ENCODE measurements at regions not wholly inside any gene's neighbourhood (a gene's known extent, or its start where the extent isn't known, plus 50 kb on each side); places are given as distances from the start of the nearest gene placed in this dataset.

DNA sequence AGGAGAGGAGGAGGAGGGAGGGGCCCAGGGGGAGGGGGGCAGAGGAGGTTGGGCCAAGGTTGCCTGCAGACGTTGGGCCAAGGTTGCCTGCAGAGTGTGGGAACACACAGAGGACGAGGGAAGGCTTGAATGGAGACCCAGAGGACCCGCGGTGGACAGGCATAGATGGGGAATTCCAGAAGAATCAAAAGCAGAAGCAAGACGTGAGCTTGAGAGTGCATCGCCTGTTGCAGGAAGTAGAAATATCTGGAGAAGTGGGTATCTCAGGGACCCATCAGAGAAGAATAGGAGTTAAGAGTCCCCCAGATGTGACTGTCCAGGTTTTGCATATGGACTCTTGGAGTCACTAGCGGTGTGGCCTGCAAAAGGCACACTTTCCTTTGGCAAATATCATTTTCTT, 670.2 kb downstream of the TBC1D22A start:
- no peak for FAIRE-seq
- TF ChIP-seq POLR2A (IDR thresholded peaks at IDR 0.05; ENCODE audit: low read depth, low read length) (no peak), PAX5 (IDR thresholded peaks at IDR 0.05; ENCODE audit: insufficient read depth, low read length, severe bottlenecking) (no peak), POU2F2 (IDR thresholded peaks at IDR 0.05; ENCODE audit: low read depth, low read length) (no peak), TAF1 (IDR thresholded peaks at IDR 0.05; ENCODE audit: low read depth, low read length) (no peak), POLR2AphosphoS5 (IDR thresholded peaks at IDR 0.05; ENCODE audit: low read depth, low read length) (no peak), SPI1 (IDR thresholded peaks at IDR 0.05; ENCODE audit: low read depth, low read length) (no peak)

DNA sequence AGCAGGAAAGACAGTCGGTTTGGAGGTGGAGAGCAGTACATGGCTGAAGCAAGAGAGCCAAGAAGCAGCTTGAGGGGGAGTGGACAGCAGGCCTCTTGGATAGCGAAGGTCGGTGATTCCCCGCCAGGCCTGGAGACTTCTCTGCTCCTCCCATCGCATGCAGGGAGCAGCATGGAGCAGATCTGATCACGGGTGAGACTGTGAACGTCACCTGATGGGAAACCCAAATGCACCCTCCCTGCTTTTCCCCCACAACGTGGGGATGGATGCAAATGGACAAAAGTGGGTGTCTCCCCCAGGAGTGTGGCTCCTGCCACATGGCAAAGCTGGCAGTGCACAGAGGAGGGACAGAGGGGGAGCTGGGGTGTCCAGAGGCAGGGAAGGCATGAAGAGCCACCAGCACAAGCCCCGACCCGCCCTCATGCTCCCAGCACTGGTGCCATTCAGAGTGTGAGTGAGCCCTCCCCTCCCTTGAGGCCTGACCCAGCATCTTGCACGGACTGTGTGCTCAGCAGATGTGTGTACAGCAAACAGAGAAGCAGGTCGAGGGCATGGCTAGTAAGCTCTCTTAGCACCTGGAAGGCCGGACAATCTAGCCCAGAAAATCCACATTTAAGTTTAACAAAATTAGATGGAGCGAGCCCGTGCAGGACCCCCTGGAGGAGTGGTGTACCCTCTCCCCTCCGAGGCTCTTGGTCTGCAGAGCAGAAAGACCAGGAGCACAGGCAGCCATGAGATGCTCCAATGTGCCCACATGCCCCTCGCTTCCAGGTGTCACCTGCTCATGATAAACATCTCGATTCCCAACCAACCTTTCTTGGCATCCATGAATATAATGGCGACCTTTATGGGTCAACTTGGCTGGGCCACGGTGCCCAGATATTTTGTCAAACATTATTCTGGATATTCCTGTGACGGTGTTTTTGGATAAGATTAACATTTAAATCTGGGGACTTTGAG, 661.7 kb downstream of the TBC1D22A start:
- DNase-seq (ENCODE audit: insufficient read length, low spot score) (no peak), FAIRE-seq (no peak)

More for the DNA sequence above, 670.2 kb downstream of the TBC1D22A start:
- DNase-seq (ENCODE audit: insufficient read length, low spot score), result no peak

DNA sequence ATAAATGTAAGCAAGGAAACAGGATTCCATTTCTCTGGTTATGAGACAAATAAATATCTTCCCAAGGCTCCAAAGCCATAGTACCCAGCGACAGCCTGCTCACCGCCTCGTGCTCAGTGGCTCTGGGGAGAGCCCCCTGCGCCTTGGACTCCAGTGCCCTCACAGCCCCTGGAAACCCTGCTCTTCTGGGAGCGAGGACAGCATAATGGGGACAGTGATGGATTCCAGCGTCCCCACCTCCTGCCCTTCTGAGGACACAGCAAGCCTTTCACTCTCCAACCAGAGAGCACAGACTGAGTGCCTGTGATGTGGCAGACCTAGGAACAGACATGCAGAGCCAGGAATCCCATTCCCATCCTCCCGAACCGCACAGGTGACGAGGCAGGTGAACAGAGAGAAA, 660.8 kb downstream of the TBC1D22A start:
- TF ChIP-seq POU2F2 (IDR thresholded peaks at IDR 0.05; ENCODE audit: low read depth, low read length), result no peak
- TF ChIP-seq PAX5 (IDR thresholded peaks at IDR 0.05; ENCODE audit: insufficient read depth, low read length, severe bottlenecking), result no peak
- no peak for TF ChIP-seq SPI1 (IDR thresholded peaks at IDR 0.05; ENCODE audit: low read depth, low read length)
- no peak for TF ChIP-seq POLR2AphosphoS5 (IDR thresholded peaks at IDR 0.05; ENCODE audit: low read depth, low read length)
- no peak for TF ChIP-seq POLR2A (IDR thresholded peaks at IDR 0.05; ENCODE audit: low read depth, low read length)
- TF ChIP-seq TAF1 (IDR thresholded peaks at IDR 0.05; ENCODE audit: low read depth, low read length), result no peak
- DNase-seq (ENCODE audit: insufficient read length, low spot score), result no peak
- no peak for FAIRE-seq

More for the DNA sequence above, 661.7 kb downstream of the TBC1D22A start:
- no peak for TF ChIP-seq PAX5 (IDR thresholded peaks at IDR 0.05; ENCODE audit: insufficient read depth, low read length, severe bottlenecking)
- TF ChIP-seq POU2F2 (IDR thresholded peaks at IDR 0.05; ENCODE audit: low read depth, low read length), result no peak
- TF ChIP-seq POLR2A (IDR thresholded peaks at IDR 0.05; ENCODE audit: low read depth, low read length), result no peak
- no peak for TF ChIP-seq SPI1 (IDR thresholded peaks at IDR 0.05; ENCODE audit: low read depth, low read length)
- TF ChIP-seq POLR2AphosphoS5 (IDR thresholded peaks at IDR 0.05; ENCODE audit: low read depth, low read length), result no peak
- TF ChIP-seq TAF1 (IDR thresholded peaks at IDR 0.05; ENCODE audit: low read depth, low read length), result no peak

DNA sequence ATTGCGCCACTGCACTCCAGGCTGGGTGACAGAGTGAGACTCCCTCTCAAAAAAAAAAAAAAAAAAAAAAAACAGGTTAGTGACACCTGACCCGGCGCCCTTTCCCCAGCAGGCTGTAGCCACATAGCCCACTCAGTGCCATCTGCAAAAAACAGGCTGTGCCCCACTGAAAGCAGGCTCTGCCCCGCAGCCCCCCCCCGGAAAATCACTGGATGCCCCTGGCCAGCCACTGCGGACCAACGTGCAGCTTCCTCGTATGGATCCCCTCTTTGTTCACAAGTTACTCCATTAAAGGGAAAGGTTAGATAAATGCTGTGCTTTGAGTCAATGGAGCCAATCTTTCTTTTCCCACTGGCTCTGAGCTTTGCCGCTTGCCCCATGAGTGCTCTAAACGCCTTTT, 660.3 kb downstream of the TBC1D22A start:
- no peak for DNase-seq (ENCODE audit: insufficient read length, low spot score)
- FAIRE-seq, result no peak
- TF ChIP-seq PAX5 (IDR thresholded peaks at IDR 0.05; ENCODE audit: insufficient read depth, low read length, severe bottlenecking), result no peak
- TF ChIP-seq TAF1 (IDR thresholded peaks at IDR 0.05; ENCODE audit: low read depth, low read length), result no peak
- no peak for TF ChIP-seq POU2F2 (IDR thresholded peaks at IDR 0.05; ENCODE audit: low read depth, low read length)
- TF ChIP-seq SPI1 (IDR thresholded peaks at IDR 0.05; ENCODE audit: low read depth, low read length), result no peak
- TF ChIP-seq POLR2A (IDR thresholded peaks at IDR 0.05; ENCODE audit: low read depth, low read length), result no peak
- no peak for TF ChIP-seq POLR2AphosphoS5 (IDR thresholded peaks at IDR 0.05; ENCODE audit: low read depth, low read length)

DNA sequence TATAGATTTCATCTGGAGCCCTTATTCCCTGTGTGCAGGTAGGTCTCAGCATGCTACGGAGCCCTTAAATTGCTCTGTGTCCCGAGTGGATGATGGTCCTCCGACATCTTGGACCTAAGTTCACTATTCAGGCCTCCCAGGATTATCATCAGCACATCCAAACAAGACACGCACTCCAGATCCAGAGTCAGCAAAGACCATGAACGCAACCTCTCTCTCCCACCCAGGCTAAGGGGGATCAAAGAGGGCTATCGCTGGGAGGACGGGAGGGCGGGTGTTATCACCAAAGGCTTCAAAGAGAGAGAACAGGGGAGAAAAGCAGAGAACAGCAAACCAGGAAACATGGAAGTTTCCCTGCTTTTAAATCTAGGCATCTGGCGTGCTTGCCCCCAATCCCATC, 659.4 kb downstream of the TBC1D22A start:
- TF ChIP-seq POLR2AphosphoS5 (IDR thresholded peaks at IDR 0.05; ENCODE audit: low read depth, low read length) (no peak), PAX5 (IDR thresholded peaks at IDR 0.05; ENCODE audit: insufficient read depth, low read length, severe bottlenecking) (no peak), POLR2A (IDR thresholded peaks at IDR 0.05; ENCODE audit: low read depth, low read length) (no peak), POU2F2 (IDR thresholded peaks at IDR 0.05; ENCODE audit: low read depth, low read length) (no peak), TAF1 (IDR thresholded peaks at IDR 0.05; ENCODE audit: low read depth, low read length) (no peak), SPI1 (IDR thresholded peaks at IDR 0.05; ENCODE audit: low read depth, low read length) (no peak)
- FAIRE-seq, result no peak
- no peak for DNase-seq (ENCODE audit: insufficient read length, low spot score)

DNA sequence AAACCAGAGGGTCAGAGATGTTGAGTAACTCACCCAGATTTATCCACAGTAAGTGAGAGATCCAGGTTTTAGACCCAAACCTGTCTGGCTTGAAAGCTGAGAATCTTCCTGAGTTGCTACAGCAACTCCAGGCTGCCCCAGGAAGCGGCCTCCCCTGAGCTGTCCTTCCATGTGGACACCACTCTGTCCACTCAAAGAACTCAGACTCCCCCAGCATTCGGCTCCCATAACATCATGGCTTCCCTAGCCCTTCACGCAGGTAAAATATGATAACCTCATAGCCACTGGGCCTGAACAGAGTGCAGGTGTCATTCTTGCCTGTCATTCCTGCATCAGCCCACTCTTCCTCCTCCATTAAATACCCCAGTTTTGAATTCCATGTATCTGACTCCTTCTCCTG, 657.8 kb downstream of the TBC1D22A start:
- DNase-seq (ENCODE audit: insufficient read length, low spot score) (no peak), FAIRE-seq (no peak)
- TF ChIP-seq POLR2AphosphoS5 (IDR thresholded peaks at IDR 0.05; ENCODE audit: low read depth, low read length) (no peak), POU2F2 (IDR thresholded peaks at IDR 0.05; ENCODE audit: low read depth, low read length) (no peak), SPI1 (IDR thresholded peaks at IDR 0.05; ENCODE audit: low read depth, low read length) (no peak), TAF1 (IDR thresholded peaks at IDR 0.05; ENCODE audit: low read depth, low read length) (no peak), PAX5 (IDR thresholded peaks at IDR 0.05; ENCODE audit: insufficient read depth, low read length, severe bottlenecking) (no peak), POLR2A (IDR thresholded peaks at IDR 0.05; ENCODE audit: low read depth, low read length) (no peak)

DNA sequence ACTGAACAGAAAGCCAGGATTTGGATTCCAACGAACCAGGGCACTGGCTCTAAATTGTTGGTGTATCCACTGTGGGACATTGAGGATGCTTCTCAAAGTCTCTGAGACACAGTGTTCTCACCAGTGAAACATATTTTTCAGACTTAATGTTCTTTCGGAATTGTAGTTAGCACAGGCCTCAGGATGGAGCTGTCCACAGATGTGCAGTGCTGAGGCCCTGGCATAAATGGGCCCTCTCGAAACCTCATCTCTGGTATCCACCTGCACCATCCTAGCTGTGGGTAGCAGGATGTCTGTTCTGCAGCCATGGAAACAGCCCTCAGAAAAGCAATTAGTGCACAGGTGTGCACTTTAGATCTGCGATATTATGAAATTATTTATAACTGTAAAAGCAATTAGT, 656.8 kb downstream of the TBC1D22A start:
- DNase-seq (ENCODE audit: insufficient read length, low spot score) (no peak), FAIRE-seq (no peak)
- TF ChIP-seq PAX5 (IDR thresholded peaks at IDR 0.05; ENCODE audit: insufficient read depth, low read length, severe bottlenecking) (no peak), SPI1 (IDR thresholded peaks at IDR 0.05; ENCODE audit: low read depth, low read length) (no peak), TAF1 (IDR thresholded peaks at IDR 0.05; ENCODE audit: low read depth, low read length) (no peak), POLR2AphosphoS5 (IDR thresholded peaks at IDR 0.05; ENCODE audit: low read depth, low read length) (no peak), POU2F2 (IDR thresholded peaks at IDR 0.05; ENCODE audit: low read depth, low read length) (no peak), POLR2A (IDR thresholded peaks at IDR 0.05; ENCODE audit: low read depth, low read length) (no peak)

DNA sequence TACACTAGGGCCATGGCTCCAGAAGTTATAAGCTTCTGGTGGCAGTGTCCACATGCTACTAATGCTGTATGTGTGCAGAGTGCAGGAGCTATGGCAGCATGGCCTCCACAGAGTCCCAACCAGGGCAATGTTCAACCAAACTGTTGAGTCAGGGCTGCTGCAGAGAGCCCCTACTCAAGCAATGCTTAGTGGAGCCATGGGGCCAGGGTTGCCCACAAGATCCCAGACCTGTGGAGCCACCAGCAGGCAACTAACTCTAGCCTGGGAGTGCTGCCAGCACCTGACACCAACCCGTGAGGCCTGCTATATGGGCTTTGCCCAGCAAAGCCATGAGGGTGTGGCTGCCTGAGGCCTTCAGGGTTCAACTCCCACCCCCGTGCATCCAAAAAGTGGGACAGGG, 655.2 kb downstream of the TBC1D22A start:
- TF ChIP-seq PAX5 (IDR thresholded peaks at IDR 0.05; ENCODE audit: insufficient read depth, low read length, severe bottlenecking) (no peak), TAF1 (IDR thresholded peaks at IDR 0.05; ENCODE audit: low read depth, low read length) (no peak), POU2F2 (IDR thresholded peaks at IDR 0.05; ENCODE audit: low read depth, low read length) (no peak), POLR2A (IDR thresholded peaks at IDR 0.05; ENCODE audit: low read depth, low read length) (no peak), SPI1 (IDR thresholded peaks at IDR 0.05; ENCODE audit: low read depth, low read length) (no peak), POLR2AphosphoS5 (IDR thresholded peaks at IDR 0.05; ENCODE audit: low read depth, low read length) (no peak)
- DNase-seq (ENCODE audit: insufficient read length, low spot score) (no peak), FAIRE-seq (no peak)

DNA sequence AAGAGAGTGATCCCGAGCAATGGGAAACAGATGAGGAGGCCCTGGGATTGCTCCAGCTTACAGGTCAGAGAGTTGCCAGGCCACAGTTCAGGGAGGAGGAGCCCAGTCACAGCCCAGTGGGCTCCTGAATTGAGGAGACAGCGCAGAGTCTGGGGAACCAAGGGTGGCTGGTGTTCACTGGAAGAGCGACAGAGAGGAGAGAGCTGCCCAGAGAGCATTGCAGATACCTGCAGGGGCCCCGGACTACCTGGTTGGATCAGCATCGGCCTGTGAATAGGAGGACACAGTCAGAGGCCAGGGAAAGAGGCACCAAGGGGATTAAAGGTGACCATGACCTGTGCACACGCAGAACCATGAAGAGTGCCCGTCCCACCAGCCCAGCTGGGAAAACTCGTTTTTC, 648.6 kb downstream of the TBC1D22A start:
- no peak for TF ChIP-seq POLR2AphosphoS5 (IDR thresholded peaks at IDR 0.05; ENCODE audit: low read depth, low read length)
- no peak for TF ChIP-seq POLR2A (IDR thresholded peaks at IDR 0.05; ENCODE audit: low read depth, low read length)
- no peak for TF ChIP-seq TAF1 (IDR thresholded peaks at IDR 0.05; ENCODE audit: low read depth, low read length)
- TF ChIP-seq POU2F2 (IDR thresholded peaks at IDR 0.05; ENCODE audit: low read depth, low read length), result no peak
- no peak for DNase-seq (ENCODE audit: insufficient read length, low spot score)
- no peak for FAIRE-seq

Data from GM12891 (cell line).